ENCODE measurements at regions not wholly inside any gene's neighbourhood (a gene's known extent, or its start where the extent isn't known, plus 50 kb on each side); places are given as distances from the start of the nearest gene placed in this dataset.

- H3K4me2 ChIP-seq (ENCODE audit: low read length), result no peak overlapping the region
- TF ChIP-seq EZH2 (IDR thresholded peaks at IDR 0.05; ENCODE audit: borderline replicate concordance, low read length) (no peak), CTCF (IDR thresholded peaks at IDR 0.05; ENCODE audit: low read length) (no peak)
- no peaks in the 10 kb centered on the region for H4K20me1 ChIP-seq (ENCODE audit: insufficient read depth, low read length)
- no peak overlapping the region for H3K27ac ChIP-seq (ENCODE audit: low read depth, low read length, poor library complexity, severe bottlenecking)
- no peaks in the 10 kb centered on the region for H3K9me2 ChIP-seq (ENCODE audit: low read depth, low read length)
- H2AFZ ChIP-seq (ENCODE audit: low read length), result no peak overlapping the region
- no peaks in the 10 kb centered on the region for H3F3A ChIP-seq (ENCODE audit: insufficient read depth, low read length)
- no peaks in the 10 kb centered on the region for H3K9me3 ChIP-seq (ENCODE audit: low read length)
- H3K27me3 ChIP-seq (ENCODE audit: insufficient read depth, low read length), result no peaks in the 10 kb centered on the region
- H3K36me3 ChIP-seq (ENCODE audit: insufficient read depth, low read length), result no peaks in the 10 kb centered on the region
- no peaks in the 10 kb centered on the region for H3K4me1 ChIP-seq (ENCODE audit: insufficient read depth, low read length, severe bottlenecking)
- H3K4me3 ChIP-seq (ENCODE audit: low read depth, low read length, poor library complexity, severe bottlenecking), result no peak overlapping the region
- no peaks in the 10 kb centered on the region for H3K79me2 ChIP-seq (ENCODE audit: insufficient read depth, low read length)
- no peak overlapping the region for H3K9ac ChIP-seq (ENCODE audit: low read length)
Measured at GRCh38 chr18:38933910-38934510, 1368.4 kb upstream of the CELF4 start.

- Histone ChIP-seq H3K4me3 (ENCODE audit: low read depth, low read length, poor library complexity, severe bottlenecking) (no peak overlapping the region), H3K36me3 (ENCODE audit: insufficient read depth, low read length) (no peaks in the 10 kb centered on the region), H3K9me3 (ENCODE audit: low read length) (no peaks in the 10 kb centered on the region), H3F3A (ENCODE audit: insufficient read depth, low read length) (no peaks in the 10 kb centered on the region), H3K4me1 (ENCODE audit: insufficient read depth, low read length, severe bottlenecking) (no peaks in the 10 kb centered on the region), H2AFZ (ENCODE audit: low read length) (no peak overlapping the region), H3K27ac (ENCODE audit: low read depth, low read length, poor library complexity, severe bottlenecking) (no peak overlapping the region), H3K27me3 (ENCODE audit: insufficient read depth, low read length) (no peaks in the 10 kb centered on the region), H4K20me1 (ENCODE audit: insufficient read depth, low read length) (no peaks in the 10 kb centered on the region), H3K9me2 (ENCODE audit: low read depth, low read length) (no peaks in the 10 kb centered on the region), H3K9ac (ENCODE audit: low read length) (no peak overlapping the region), H3K4me2 (ENCODE audit: low read length) (no peak overlapping the region), H3K79me2 (ENCODE audit: insufficient read depth, low read length) (no peaks in the 10 kb centered on the region)
- TF ChIP-seq CTCF (IDR thresholded peaks at IDR 0.05; ENCODE audit: low read length) (no peak), EZH2 (IDR thresholded peaks at IDR 0.05; ENCODE audit: borderline replicate concordance, low read length) (no peak)
Measured at GRCh38 chr18:38933322-38933721, 1367.7 kb upstream of the CELF4 start.

- Histone ChIP-seq H3K79me2 (ENCODE audit: insufficient read depth, low read length) (no peaks in the 10 kb centered on the region), H3K9ac (ENCODE audit: low read length) (no peak overlapping the region), H4K20me1 (ENCODE audit: insufficient read depth, low read length) (no peaks in the 10 kb centered on the region), H3K4me2 (ENCODE audit: low read length) (no peak overlapping the region), H3K27me3 (ENCODE audit: insufficient read depth, low read length) (no peaks in the 10 kb centered on the region), H3K4me3 (ENCODE audit: low read depth, low read length, poor library complexity, severe bottlenecking) (no peak overlapping the region), H3K36me3 (ENCODE audit: insufficient read depth, low read length) (no peaks in the 10 kb centered on the region), H3F3A (ENCODE audit: insufficient read depth, low read length) (no peaks in the 10 kb centered on the region), H3K27ac (ENCODE audit: low read depth, low read length, poor library complexity, severe bottlenecking) (no peak overlapping the region), H3K4me1 (ENCODE audit: insufficient read depth, low read length, severe bottlenecking) (no peaks in the 10 kb centered on the region), H3K9me2 (ENCODE audit: low read depth, low read length) (no peaks in the 10 kb centered on the region), H3K9me3 (ENCODE audit: low read length) (no peaks in the 10 kb centered on the region), H2AFZ (ENCODE audit: low read length) (no peak overlapping the region)
- TF ChIP-seq EZH2 (IDR thresholded peaks at IDR 0.05; ENCODE audit: borderline replicate concordance, low read length), result no peak
- TF ChIP-seq CTCF (IDR thresholded peaks at IDR 0.05; ENCODE audit: low read length), result no peak
Measured at GRCh38 chr18:38932752-38933151, 1367.2 kb upstream of the CELF4 start.
